ENCODE measurements at regions not wholly inside any gene's neighbourhood (a gene's known extent, or its start where the extent isn't known, plus 50 kb on each side); places are given as distances from the start of the nearest gene placed in this dataset.

DNA sequence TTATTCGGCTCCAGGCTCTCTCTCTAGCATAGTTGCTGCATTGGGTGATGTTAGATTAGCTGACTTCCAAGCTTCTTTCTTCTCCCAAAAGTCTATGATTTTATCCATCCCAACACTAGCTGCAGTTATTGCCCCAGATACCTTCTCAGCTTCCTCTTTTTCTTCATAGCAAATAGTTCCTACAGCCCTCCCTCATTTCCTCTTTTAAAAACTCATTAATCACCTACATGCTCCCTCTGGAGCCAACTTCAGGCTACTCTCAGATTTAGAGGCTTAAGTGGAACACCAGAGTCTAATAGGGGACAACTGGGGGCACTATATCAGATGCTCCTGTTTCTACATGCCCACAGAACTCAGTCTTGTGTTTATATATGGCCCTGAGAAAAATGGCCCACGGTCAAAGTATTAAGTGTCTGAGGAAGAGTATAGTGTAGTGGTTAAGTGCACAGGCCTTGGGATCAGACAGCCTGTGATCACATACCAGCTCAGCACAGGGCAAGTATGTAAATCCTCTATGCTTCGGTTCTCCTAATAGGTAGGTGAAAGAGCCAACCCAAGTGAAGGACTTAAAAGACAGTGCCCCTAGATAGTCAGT is 241.9 kb upstream of the SLC14A2 start:
- TF ChIP-seq, protein P1, sequence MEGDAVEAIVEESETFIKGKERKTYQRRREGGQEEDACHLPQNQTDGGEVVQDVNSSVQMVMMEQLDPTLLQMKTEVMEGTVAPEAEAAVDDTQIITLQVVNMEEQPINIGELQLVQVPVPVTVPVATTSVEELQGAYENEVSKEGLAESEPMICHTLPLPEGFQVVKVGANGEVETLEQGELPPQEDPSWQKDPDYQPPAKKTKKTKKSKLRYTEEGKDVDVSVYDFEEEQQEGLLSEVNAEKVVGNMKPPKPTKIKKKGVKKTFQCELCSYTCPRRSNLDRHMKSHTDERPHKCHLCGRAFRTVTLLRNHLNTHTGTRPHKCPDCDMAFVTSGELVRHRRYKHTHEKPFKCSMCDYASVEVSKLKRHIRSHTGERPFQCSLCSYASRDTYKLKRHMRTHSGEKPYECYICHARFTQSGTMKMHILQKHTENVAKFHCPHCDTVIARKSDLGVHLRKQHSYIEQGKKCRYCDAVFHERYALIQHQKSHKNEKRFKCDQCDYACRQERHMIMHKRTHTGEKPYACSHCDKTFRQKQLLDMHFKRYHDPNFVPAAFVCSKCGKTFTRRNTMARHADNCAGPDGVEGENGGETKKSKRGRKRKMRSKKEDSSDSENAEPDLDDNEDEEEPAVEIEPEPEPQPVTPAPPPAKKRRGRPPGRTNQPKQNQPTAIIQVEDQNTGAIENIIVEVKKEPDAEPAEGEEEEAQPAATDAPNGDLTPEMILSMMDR (conservative IDR thresholded peaks at IDR 0.05; ENCODE audit: low read depth, low read length): no peak
- TF ChIP-seq EZH2 (IDR thresholded peaks at IDR 0.05; ENCODE audit: borderline replicate concordance, low read depth, low read length, poor library complexity, severe bottlenecking): no peak

Measured in A673 (cell line).